ENCODE measurements at regions not wholly inside any gene's neighbourhood (a gene's known extent, or its start where the extent isn't known, plus 50 kb on each side); places are given as distances from the start of the nearest gene placed in this dataset.

DNA sequence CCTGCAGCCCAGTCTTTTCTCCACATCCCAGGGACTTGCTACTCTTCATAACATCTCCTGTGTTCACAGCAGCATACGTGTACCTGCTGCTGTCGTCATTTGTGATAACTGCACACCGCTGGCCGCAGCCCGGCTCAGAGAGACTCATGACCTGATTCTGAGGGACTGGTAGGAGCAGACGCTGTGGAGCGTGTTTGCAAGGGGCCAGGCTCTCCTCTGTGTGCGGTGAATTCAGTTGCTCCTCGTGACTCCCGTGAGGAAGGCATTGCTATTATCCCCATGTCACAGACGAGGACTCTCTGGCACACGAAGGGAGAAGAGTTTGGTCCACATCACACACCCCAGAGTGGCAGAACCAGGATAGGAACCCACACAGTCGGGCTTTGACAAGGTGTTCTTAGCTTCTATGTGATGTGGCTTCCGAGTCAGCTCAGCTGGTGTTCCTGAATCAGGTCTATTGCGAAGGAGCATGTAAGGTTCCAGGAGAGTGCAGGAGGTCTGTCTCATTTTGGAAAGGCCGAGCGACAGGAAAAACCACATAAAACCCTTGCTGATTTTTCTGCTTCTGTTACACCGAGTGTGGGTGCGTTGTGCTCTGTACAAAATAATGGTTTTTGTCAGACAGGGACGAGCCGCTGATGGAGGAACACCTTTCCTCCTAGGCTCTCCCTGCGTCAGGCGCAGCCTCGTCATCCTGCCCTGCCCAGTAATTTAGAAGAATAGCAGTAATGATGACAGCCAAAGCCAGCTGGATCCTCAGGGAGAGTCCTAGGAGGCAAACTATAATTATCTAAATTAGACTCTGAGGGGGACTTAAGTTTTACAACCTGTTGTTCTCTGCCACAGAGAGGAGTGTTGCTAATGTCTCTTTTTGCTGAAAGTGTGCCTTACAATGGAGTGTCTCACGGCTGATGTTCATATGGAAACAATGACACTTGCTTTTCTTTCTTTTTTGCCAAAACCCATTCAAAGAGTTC is 157.5 kb upstream of the RGMA start:
- TF ChIP-seq, protein P1, sequence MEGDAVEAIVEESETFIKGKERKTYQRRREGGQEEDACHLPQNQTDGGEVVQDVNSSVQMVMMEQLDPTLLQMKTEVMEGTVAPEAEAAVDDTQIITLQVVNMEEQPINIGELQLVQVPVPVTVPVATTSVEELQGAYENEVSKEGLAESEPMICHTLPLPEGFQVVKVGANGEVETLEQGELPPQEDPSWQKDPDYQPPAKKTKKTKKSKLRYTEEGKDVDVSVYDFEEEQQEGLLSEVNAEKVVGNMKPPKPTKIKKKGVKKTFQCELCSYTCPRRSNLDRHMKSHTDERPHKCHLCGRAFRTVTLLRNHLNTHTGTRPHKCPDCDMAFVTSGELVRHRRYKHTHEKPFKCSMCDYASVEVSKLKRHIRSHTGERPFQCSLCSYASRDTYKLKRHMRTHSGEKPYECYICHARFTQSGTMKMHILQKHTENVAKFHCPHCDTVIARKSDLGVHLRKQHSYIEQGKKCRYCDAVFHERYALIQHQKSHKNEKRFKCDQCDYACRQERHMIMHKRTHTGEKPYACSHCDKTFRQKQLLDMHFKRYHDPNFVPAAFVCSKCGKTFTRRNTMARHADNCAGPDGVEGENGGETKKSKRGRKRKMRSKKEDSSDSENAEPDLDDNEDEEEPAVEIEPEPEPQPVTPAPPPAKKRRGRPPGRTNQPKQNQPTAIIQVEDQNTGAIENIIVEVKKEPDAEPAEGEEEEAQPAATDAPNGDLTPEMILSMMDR (IDR thresholded peaks at IDR 0.05) = no peak
- TF ChIP-seq POLR2A (IDR thresholded peaks at IDR 0.05) = no peak
